Esophagus squamous epithelium (tissue), 4 donors: ENCODE measurements at regions not wholly inside any gene's neighbourhood (a gene's known extent, or its start where the extent isn't known, plus 50 kb on each side); places are given as distances from the start of the nearest gene placed in this dataset.

Source experiments
- CTCF ChIP-seq, 6 experiments: fragments of 450-650 bp in 4 of 6; fragments of 200-600 bp in 2 of 6; sonication (generic) in 2 of 6; IDR thresholded peaks; one replicate each; pipeline ENCODE4 v1.5.1; 2016 to 2019; ENCODE audit warnings: antibody characterized with exemption in 6 of 6, mild to moderate bottlenecking in 4 of 6, moderate library complexity in 4 of 6
- POLR2A ChIP-seq, 4 donors: fragments of 450-650 bp; IDR thresholded peaks; one replicate each; pipeline ENCODE4 v1.6.1; 2017; ENCODE audit warnings: antibody characterized with exemption in 4 of 4, mild to moderate bottlenecking in 4 of 4, moderate library complexity in 3 of 4

GRCh38 chr1:227470688-227471087 is 92.7 kb upstream of the ZNF678 start:
- no peak for TF ChIP-seq CTCF (IDR thresholded peaks at IDR 0.05)
- no peak for TF ChIP-seq POLR2A (IDR thresholded peaks at IDR 0.05)
